ENCODE measurements at regions not wholly inside any gene's neighbourhood (a gene's known extent, or its start where the extent isn't known, plus 50 kb on each side); places are given as distances from the start of the nearest gene placed in this dataset.
"Not testable (repeated sequence)": the region's sequence is repeated elsewhere in the genome, so short reads cannot be mapped to it uniquely, and the experiment has no call there.

DNA sequence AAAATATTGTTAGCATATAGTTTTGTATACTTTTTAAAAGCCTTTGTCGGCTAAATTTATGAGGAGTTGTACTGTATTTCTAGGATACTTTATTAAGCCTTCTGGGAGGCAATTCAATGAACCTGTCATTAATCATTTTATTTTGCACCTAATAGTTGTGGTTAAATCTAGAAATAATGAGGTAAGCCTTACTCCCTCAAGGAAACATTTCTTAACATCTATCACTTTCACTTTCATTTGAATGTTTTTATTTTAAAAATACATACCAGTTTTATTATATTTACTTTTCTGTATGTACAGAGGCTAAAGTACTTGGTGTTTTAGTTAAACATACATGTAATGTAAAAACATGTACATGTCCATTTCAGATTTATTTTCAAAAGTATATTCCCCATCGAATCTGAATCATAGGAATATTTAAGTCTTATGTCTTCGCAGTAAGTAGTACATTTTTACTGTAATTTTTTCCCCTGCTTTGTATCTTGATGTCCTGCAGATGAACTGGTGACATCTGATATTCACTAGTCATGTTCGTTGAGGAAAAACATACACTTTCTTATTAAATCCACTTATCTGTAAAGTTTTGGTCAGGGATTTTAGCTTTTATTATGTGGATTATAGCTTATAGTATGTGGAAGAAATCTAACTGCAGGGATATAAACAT is 82.8 kb downstream of the DISP1 start:
- H3K4me3 Mint-ChIP-seq, result peak overlapping the region; percentile 43
- no peaks in the 10 kb centered on the region for H3K36me3 Mint-ChIP-seq
- H3K9me3 Mint-ChIP-seq, result no peaks in the 10 kb centered on the region
- H3K27ac Mint-ChIP-seq, result peak overlapping the region; percentile 82
- CTCF ChIA-PET, result no interaction called here
- H3K27me3 Mint-ChIP-seq, result no peaks in the 10 kb centered on the region
- DNase-seq, result no peak
- peaks cover 14% of the 10 kb centered on the region for H3K4me1 Mint-ChIP-seq

DNA sequence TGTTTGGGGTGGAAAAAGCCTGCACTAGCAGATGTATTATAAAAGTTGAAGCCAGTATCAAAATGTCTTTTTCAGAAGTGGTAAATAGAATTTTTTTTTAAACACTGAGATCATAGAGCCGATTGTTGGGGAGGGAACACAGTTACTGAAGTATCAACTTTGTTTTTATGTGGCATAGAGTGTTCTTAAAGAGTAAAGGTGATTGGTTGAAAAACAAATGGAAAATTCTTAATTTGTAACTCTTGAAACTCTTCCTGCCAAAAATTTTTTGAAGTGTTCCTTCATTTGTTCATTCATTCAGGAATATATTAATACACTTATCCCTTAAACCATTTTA is 83.3 kb downstream of the DISP1 start:
- CTCF ChIA-PET, result no interaction called here
- H3K36me3 Mint-ChIP-seq, result no peaks in the 10 kb centered on the region
- no peak for DNase-seq
- H3K27ac Mint-ChIP-seq, result peak overlapping the region; percentile 82
- H3K4me1 Mint-ChIP-seq, result peaks cover 14% of the 10 kb centered on the region
- H3K4me3 Mint-ChIP-seq, result peak overlapping the region; percentile 43
- H3K9me3 Mint-ChIP-seq, result no peaks in the 10 kb centered on the region
- H3K27me3 Mint-ChIP-seq, result no peaks in the 10 kb centered on the region

DNA sequence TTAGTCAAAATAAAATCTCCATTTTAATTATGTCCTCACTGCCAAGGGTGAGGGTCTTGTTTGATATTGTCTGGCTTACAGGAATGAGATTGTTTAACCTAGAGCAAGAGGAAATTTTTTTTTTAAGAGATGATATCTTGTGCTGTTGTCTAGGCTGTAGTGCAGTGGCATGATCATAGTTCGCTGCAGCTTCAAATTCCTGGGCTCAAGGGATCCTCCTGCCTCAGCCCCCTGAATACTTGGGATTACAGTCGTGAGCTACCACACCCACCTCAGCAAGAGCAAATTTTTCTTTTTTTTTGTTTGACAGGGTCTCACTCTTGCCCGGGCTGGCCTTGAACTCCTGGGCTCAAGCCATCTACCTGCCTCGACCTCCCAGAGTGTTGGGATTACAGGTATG is 84.6 kb downstream of the DISP1 start:
- Mint-ChIP-seq H3K36me3 (no peaks in the 10 kb centered on the region), H3K27ac (no peak overlapping the region), H3K27me3 (no peaks in the 10 kb centered on the region), H3K4me3 (no peak overlapping the region), H3K9me3 (no peaks in the 10 kb centered on the region), H3K4me1 (peaks cover 14% of the 10 kb centered on the region)
- no peak for DNase-seq
- CTCF ChIA-PET, result interaction anchor here (1.4 kb wide), 1 partner anchor 190 kb away, joined by 3 read pairs; no protein-coding TSS in a partner anchor

DNA sequence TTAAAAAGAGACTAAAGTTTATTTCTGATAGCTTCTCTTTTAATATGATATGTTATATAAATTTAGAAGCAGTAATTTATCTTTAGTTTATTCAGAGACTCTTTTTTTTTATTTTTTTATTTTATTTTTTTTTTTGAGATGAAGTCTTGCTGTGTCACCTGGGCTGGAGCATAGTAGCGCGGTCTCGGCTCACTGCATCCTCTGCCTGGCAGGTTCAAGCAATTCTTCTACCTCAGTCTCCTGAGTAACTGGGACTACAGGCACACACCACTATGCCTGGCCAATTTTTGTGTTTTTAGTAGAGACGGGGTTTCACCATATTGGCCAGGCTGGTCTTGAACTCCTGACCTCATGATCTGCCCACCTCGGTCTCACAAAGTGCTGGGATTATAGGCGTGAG is 89.6 kb downstream of the DISP1 start:
- Mint-ChIP-seq H3K4me3 (no peak overlapping the region), H3K27ac (no peak overlapping the region), H3K27me3 (no peaks in the 10 kb centered on the region), H3K4me1 (no peaks in the 10 kb centered on the region), H3K36me3 (no peaks in the 10 kb centered on the region), H3K9me3 (no peaks in the 10 kb centered on the region)
- CTCF ChIA-PET, result no interaction called here
- no peak for DNase-seq

DNA sequence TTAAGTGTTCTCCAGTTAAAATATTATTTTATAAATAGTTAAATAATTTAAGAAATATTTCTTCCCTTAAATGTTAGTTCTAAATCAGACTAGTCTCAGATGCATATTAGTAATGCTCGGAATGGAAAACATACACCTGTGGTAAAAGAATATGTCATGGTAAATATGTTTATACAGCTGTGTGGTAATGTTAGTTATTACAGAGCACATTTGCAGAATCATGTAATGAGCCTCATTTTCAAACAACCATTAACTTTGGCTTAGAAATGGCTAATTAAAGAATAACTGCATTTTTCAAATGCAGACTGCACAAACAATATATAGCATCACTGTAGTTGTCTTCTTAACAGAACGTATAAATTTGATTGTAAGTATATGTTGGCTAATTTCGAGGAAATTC is 90.3 kb downstream of the DISP1 start:
- DNase-seq, result no peak
- H3K4me3 Mint-ChIP-seq, result no peak overlapping the region
- CTCF ChIA-PET, result no interaction called here
- H3K4me1 Mint-ChIP-seq, result no peaks in the 10 kb centered on the region
- H3K36me3 Mint-ChIP-seq, result no peaks in the 10 kb centered on the region
- no peaks in the 10 kb centered on the region for H3K27me3 Mint-ChIP-seq
- no peaks in the 10 kb centered on the region for H3K9me3 Mint-ChIP-seq
- no peak overlapping the region for H3K27ac Mint-ChIP-seq

DNA sequence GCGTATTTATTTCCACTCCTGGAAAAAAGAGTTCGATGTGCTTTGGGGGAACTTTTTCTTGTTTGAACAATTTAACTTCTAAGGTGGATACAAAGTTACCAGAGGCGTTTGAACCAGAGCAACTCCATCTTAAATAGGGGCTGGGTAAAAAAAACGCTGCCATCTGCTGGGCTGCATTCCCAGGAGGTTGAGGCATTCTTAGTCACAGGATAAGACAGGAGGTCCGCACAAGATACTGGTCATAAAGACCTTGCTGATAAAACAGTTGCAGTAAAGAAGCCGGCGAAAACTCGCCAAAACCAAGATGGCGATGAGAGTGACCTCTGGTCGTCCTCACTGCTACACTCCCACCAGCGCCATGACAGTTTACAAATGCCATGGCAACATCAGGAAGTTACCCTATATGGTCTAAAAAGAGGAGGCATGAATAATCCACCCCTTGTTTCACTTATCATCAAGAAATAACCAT is 91.5 kb downstream of the DISP1 start:
- H3K4me3 Mint-ChIP-seq, H3K36me3 Mint-ChIP-seq, H3K4me1 Mint-ChIP-seq, CTCF ChIA-PET, H3K27me3 Mint-ChIP-seq, DNase-seq, H3K9me3 Mint-ChIP-seq, H3K27ac Mint-ChIP-seq: not testable (repeated sequence)

DNA sequence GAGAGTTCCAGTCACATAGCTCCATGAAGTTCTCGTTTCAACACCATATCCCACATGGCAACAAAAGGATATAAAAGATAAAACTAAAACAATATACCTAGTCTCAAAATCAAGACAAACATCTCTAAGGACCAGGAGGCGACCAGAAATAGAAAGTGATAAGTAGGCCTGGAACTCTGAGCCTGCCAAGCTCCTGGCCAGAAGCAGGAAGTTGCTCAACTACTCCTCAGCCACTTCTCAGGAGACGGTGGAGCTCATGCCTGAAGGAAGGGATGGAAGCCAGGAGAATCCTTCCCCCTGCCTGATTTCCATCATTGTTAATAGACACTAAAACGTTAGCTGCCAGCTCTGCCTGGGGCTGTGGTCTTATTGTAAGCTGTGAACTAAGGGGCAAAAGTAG is 94.7 kb downstream of the DISP1 start:
- H3K27ac Mint-ChIP-seq, result no peak overlapping the region
- CTCF ChIA-PET, result no interaction called here
- H3K9me3 Mint-ChIP-seq, result no peaks in the 10 kb centered on the region
- H3K27me3 Mint-ChIP-seq, result no peaks in the 10 kb centered on the region
- no peak for DNase-seq
- no peaks in the 10 kb centered on the region for H3K4me1 Mint-ChIP-seq
- no peak overlapping the region for H3K4me3 Mint-ChIP-seq
- H3K36me3 Mint-ChIP-seq, result no peaks in the 10 kb centered on the region

DNA sequence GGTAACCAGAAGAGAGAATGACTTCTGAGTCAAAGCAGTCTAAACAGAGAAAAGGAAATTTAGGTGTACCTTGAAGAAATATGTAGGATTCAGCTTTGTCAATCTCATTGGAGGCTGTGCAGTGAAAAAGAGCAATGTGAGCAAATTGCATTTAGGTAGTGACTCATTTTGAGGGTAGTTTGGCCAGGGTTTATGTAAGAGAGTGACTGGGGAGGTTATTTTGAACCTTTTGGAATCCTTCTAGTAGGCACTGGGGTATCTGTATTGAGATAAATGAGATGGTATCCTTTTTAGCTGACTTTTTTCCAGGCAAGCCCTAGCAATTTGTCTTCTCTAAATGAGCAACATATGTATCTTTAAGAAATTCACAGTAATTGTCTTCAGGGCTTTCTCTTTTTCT is 95.9 kb downstream of the DISP1 start:
- Mint-ChIP-seq H3K4me3 (no peak overlapping the region), H3K9me3 (no peaks in the 10 kb centered on the region), H3K27ac (no peak overlapping the region), H3K36me3 (no peaks in the 10 kb centered on the region), H3K27me3 (no peaks in the 10 kb centered on the region), H3K4me1 (no peaks in the 10 kb centered on the region)
- no peak for DNase-seq
- CTCF ChIA-PET, result no interaction called here

DNA sequence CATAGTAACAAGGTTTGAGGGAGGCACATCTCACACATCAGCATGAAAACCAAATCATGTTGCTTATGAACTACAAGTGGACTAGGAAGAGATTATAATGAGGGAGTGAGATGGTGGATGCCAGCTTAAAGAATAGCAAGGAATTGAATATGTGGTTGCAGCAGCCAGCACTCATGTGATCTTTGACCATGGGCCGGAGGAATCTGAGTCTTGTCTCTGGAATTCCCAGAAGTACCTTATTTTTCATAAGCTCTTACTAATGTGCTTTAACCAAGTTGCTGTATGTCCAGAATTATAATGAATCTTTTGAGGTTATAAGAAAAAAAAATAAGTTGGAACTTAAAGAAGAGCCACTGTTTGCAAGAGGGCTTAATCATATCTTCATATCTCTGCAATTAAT is 97.0 kb downstream of the DISP1 start:
- Mint-ChIP-seq H3K4me1 (no peaks in the 10 kb centered on the region), H3K27ac (no peak overlapping the region), H3K4me3 (no peak overlapping the region), H3K36me3 (no peaks in the 10 kb centered on the region), H3K9me3 (peaks cover 3% of the 10 kb centered on the region), H3K27me3 (no peaks in the 10 kb centered on the region)
- DNase-seq, result no peak
- CTCF ChIA-PET, result no interaction called here

DNA sequence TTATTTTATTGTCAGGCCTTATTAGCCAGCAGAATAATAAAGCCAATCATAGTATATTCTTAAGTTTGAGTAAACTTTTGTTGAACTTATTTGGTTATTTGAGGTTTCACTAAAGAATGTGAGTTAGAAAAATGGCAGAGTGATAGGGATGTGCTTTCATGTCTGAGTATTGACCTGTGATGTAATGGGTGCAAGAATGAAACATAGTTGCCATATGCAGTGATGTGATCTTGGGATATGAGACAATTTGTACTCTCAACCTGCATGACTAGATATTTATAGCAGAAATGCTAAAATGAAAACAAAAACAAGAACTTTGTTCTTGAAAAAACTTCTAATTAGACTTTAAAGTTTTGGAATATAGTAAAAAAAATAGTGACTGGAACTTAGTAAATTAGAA is 97.9 kb downstream of the DISP1 start:
- no peak overlapping the region for H3K27ac Mint-ChIP-seq
- no peak for DNase-seq
- H3K27me3 Mint-ChIP-seq, result no peaks in the 10 kb centered on the region
- peaks cover 10% of the 10 kb centered on the region for H3K9me3 Mint-ChIP-seq
- no peaks in the 10 kb centered on the region for H3K4me1 Mint-ChIP-seq
- CTCF ChIA-PET, result no interaction called here
- no peak overlapping the region for H3K4me3 Mint-ChIP-seq
- H3K36me3 Mint-ChIP-seq, result no peaks in the 10 kb centered on the region

DNA sequence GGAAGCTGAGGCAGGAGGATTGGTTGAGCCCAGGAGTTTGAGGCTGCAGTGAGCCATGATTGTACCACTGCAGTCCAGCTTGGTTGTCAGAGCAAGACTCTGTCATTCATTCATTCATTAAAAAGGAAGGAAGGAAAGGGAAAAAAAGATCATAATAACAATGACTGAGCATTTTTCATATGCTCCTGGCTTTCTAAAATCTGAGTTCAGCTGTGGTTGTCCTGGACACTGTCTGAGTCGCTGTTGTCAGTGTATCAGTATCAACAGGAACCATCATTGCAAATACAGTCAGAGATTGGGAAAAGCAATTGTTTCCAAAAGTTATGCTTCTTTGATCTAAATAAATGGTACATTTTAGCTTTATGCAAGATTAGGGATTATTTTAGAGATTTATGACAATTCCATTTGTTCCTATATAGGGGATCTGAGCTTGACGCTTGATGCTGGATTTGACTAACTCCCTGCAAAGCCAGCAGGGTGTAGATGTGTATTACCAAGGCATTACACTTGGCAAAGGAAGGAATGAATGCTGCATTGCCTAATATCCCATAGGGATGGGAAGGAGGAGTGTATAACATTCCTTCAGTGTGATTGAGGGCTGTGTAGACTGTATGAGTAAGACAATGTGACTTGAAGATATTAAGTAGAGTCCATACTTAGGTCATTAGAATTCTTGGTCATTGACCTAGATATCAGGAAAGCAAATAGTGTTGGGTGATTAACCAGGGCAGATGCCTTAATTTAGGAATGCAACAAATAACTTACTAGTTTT is 100.2 kb downstream of the DISP1 start:
- Mint-ChIP-seq H3K4me3 (no peak overlapping the region), H3K27ac (no peak overlapping the region), H3K9me3 (peaks cover 12% of the 10 kb centered on the region), H3K27me3 (no peaks in the 10 kb centered on the region), H3K36me3 (no peaks in the 10 kb centered on the region), H3K4me1 (no peaks in the 10 kb centered on the region)
- DNase-seq, result no peak
- CTCF ChIA-PET, result no interaction called here

DNA sequence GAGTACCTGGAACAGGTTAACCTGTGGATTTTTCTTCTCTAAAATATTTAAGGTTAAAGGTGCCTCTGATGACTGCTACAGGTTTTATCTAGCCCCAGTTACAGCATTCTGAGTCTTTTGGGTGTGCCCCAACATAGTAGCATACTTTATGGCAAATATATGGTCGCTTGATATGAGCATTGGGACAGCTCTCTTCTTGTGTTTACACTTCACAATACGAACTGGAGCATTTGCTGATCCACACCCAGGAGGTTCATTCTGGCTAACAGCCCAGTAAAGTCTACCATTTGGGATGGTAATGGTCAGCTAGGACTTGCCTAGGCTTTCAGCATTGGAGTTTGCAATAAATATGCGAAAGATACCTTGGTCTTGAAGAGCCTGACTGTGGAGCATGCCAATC is 101.3 kb downstream of the DISP1 start:
- Mint-ChIP-seq H3K4me3 (no peak overlapping the region), H3K27me3 (no peaks in the 10 kb centered on the region), H3K27ac (no peak overlapping the region), H3K36me3 (no peaks in the 10 kb centered on the region), H3K9me3 (peaks cover 12% of the 10 kb centered on the region), H3K4me1 (no peaks in the 10 kb centered on the region)
- CTCF ChIA-PET, result no interaction called here
- DNase-seq, result no peak

DNA sequence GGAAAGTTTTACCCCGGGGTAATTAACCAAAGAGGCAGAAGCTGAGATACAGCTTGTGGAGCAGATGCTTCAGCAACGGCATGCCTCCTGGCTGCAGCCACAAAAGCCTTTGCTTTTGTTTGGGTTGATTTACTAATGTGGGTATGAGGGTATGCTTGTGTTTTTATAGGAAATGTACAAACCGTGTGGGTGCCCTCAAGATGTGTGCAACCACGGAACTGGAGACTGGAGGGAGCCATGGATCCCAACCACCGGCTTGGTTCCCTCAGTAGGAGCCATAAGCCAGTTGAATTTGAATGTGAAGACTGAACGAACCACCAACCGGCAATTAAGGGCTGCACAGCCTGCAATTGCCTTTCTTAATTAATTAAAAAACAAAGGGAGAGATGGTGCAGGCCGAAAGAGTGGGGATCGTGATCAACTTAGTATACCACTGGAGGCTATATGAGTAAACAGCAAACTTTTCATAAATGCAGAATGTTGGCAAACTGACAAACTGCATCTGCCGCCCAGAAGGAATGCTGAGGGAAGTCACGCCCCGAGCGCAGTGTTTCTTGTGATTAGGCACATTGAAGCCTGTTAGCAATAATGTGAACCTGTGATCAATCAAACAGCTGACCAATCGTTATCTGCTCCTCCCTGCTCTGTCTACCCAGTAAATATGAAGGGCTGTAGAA is 104.1 kb downstream of the DISP1 start:
- H3K36me3 Mint-ChIP-seq, result no peaks in the 10 kb centered on the region
- DNase-seq, result no peak
- H3K4me3 Mint-ChIP-seq, result no peak overlapping the region
- peaks cover 12% of the 10 kb centered on the region for H3K9me3 Mint-ChIP-seq
- no peak overlapping the region for H3K27ac Mint-ChIP-seq
- H3K27me3 Mint-ChIP-seq, result no peaks in the 10 kb centered on the region
- CTCF ChIA-PET, result interaction anchor here (0.6 kb wide), 1 partner anchor 924 kb away, joined by 3 read pairs; no protein-coding TSS in a partner anchor
- H3K4me1 Mint-ChIP-seq, result no peaks in the 10 kb centered on the region

DNA sequence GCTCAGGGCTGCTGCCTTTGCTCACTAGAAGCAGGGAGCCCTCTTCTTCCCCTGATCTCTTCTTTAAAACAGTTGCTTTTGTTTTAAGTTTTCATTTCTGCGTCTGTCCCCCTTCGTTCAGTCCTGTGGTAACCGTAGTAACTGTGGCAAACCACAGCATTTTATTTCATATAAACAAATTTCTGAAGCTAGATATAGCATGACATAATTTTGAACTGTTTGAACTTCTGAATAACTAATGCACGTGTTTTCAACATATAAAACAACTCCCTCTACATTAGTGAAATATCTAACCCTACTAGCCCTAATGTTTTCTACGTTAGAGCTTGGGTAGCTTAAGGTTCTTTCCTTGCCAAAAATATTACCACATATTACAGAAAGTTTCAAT is 104.6 kb downstream of the DISP1 start:
- no peaks in the 10 kb centered on the region for H3K27me3 Mint-ChIP-seq
- CTCF ChIA-PET, result no interaction called here
- DNase-seq, result no peak
- H3K9me3 Mint-ChIP-seq, result peaks cover 12% of the 10 kb centered on the region
- no peaks in the 10 kb centered on the region for H3K36me3 Mint-ChIP-seq
- no peak overlapping the region for H3K27ac Mint-ChIP-seq
- H3K4me3 Mint-ChIP-seq, result no peak overlapping the region
- H3K4me1 Mint-ChIP-seq, result no peaks in the 10 kb centered on the region

DNA sequence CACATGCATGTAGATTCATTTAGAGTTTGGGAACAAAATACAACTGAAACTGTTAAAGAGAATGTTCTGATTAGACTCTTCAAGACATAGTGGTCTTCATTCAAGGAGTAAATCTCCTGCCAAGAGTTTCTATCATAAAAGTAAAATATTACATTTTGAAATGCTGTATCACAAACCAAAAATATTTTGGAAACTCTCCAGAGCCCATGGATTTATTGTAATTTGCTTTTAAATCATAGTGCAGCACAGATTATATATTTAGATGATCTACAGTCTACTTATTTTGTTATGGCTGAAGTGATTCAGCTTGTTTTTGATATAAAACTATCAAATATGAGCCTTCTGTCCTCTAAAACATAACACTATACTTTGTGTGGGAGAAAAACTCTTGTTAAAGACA is 105.3 kb downstream of the DISP1 start:
- H3K36me3 Mint-ChIP-seq, result no peaks in the 10 kb centered on the region
- DNase-seq, result no peak
- CTCF ChIA-PET, result no interaction called here
- no peaks in the 10 kb centered on the region for H3K27me3 Mint-ChIP-seq
- H3K27ac Mint-ChIP-seq, result no peak overlapping the region
- H3K9me3 Mint-ChIP-seq, result peaks cover 12% of the 10 kb centered on the region
- no peaks in the 10 kb centered on the region for H3K4me1 Mint-ChIP-seq
- no peak overlapping the region for H3K4me3 Mint-ChIP-seq

All from activated naive CD4-positive, alpha-beta T cell treated with anti-CD3 and anti-CD28 coated beads, Interleukin-2, amount 10 ng/mL, durations not matched to agents 7 days and 5 days (primary cell).